BLaER1 (cell line): ENCODE measurements at regions not wholly inside any gene's neighbourhood (a gene's known extent, or its start where the extent isn't known, plus 50 kb on each side); places are given as distances from the start of the nearest gene placed in this dataset.
"Not testable (repeated sequence)": the region's sequence is repeated elsewhere in the genome, so short reads cannot be mapped to it uniquely, and the experiment has no call there.

ENCODE experiments used
- H3K27ac ChIP-seq: shearing (Covaris generic); formaldehyde crosslinking; 2 replicates; pipeline ENCODE4 v1.8.1; 2022
- H3K27me3 ChIP-seq: shearing (Covaris generic); formaldehyde crosslinking; 2 replicates; pipeline ENCODE4 v1.8.1; 2022
- H3K36me3 ChIP-seq: shearing (Covaris generic); formaldehyde crosslinking; 2 replicates; pipeline ENCODE4 v1.8.1; 2022
- H3K4me1 ChIP-seq: shearing (Covaris generic); formaldehyde crosslinking; 2 replicates; pipeline ENCODE4 v1.8.1; 2022
- H3K4me2 ChIP-seq: shearing (Covaris generic); formaldehyde crosslinking; 2 replicates; pipeline ENCODE4 v1.8.1; 2022
- H3K4me3 ChIP-seq: shearing (Covaris generic); formaldehyde crosslinking; 2 replicates; pipeline ENCODE4 v1.8.1; 2022
- H3K9ac ChIP-seq: shearing (Covaris generic); formaldehyde crosslinking; 2 replicates; pipeline ENCODE4 v1.8.1; 2022
- H3K9me3 ChIP-seq: shearing (Covaris generic); formaldehyde crosslinking; 2 replicates; pipeline ENCODE4 v1.8.1; 2022
- H4K20me1 ChIP-seq: shearing (Covaris generic); formaldehyde crosslinking; 2 replicates; pipeline ENCODE4 v1.8.1; 2022
- Cebpa-rat ChIP-seq: shearing (Covaris generic); IDR thresholded peaks from 2 replicates; pipeline ENCODE4 v1.8.1; 2022

DNA sequence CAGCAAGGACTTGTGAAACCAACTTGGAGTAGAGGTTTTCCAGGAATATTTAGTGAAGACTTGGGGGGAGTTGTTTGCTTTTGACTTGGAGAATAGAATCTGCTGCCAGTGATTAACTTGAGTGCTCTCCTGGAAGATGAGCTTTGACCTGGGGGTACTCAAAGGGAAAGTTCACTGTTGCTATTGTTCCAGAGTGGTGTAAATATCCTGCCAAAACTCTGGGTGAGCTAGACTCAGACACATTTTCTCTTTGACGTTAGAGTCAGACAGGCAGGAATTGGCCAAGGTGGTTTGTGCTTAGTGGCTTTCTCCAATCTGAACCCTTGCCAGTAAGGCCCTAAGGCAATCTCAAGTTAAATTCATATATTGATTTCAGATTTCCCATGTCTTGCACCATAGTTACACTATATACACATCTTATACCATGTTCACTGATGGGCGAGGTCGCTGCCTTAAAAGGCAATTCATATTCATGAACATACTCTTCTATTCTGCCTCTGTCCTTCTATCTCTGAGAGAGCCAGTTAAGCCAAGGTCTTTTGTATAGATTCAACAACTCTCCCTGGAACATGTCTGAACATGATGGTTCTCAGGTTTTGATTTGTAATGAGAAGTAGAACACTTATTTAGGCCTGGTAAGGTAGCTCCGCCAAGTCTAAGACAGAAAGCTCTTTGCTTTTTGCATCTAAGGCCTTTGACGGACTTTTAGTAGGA is 204.6 kb upstream of the SLC38A2 start:
- H3K4me1 ChIP-seq: no peaks in the 10 kb centered on the region
- no peak overlapping the region for H3K4me3 ChIP-seq
- H3K36me3 ChIP-seq: no peaks in the 10 kb centered on the region
- H3K9ac ChIP-seq: no peak overlapping the region
- TF ChIP-seq Cebpa-rat: no peak
- H3K9me3 ChIP-seq: peaks cover 4% of the 10 kb centered on the region
- H4K20me1 ChIP-seq: no peaks in the 10 kb centered on the region
- H3K27ac ChIP-seq: no peak overlapping the region
- H3K27me3 ChIP-seq: no peaks in the 10 kb centered on the region
- H3K4me2 ChIP-seq: no peak overlapping the region

GRCh38 chr12:46574847-46575246 is 202.3 kb upstream of the SLC38A2 start:
- Histone ChIP-seq H3K4me1 (no peaks in the 10 kb centered on the region), H3K27me3 (no peaks in the 10 kb centered on the region), H3K36me3 (no peaks in the 10 kb centered on the region), H4K20me1 (no peaks in the 10 kb centered on the region), H3K9me3 (no peaks in the 10 kb centered on the region), H3K27ac (no peak overlapping the region), H3K9ac (no peak overlapping the region), H3K4me2 (no peak overlapping the region), H3K4me3 (no peak overlapping the region)
- no peak for TF ChIP-seq Cebpa-rat

DNA sequence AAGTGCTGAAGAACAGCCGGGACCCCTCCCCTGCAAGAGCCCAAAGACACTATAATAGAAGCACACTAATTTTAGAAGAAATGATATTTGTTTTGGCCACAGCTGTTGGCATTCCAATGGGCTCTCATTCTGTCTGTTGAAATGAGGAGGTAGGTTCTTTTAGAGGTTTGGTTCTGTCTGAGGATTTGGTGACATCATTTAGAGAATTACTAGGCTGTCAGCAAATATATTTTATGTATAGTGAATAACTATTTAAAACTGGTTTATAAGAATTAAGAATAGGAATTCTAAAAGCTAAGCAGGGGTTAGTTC is 200.7 kb upstream of the SLC38A2 start:
- H3K4me3 ChIP-seq: no peak overlapping the region
- no peaks in the 10 kb centered on the region for H3K27me3 ChIP-seq
- H3K36me3 ChIP-seq: no peaks in the 10 kb centered on the region
- H3K27ac ChIP-seq: no peak overlapping the region
- H3K9me3 ChIP-seq: peaks cover 13% of the 10 kb centered on the region
- no peak overlapping the region for H3K4me2 ChIP-seq
- no peak for TF ChIP-seq Cebpa-rat
- no peaks in the 10 kb centered on the region for H4K20me1 ChIP-seq
- no peaks in the 10 kb centered on the region for H3K4me1 ChIP-seq
- no peak overlapping the region for H3K9ac ChIP-seq

GRCh38 chr12:46572644-46573346 is 200.2 kb upstream of the SLC38A2 start:
- H3K9me3 ChIP-seq: peaks cover 18% of the 10 kb centered on the region
- H3K36me3 ChIP-seq: no peaks in the 10 kb centered on the region

DNA sequence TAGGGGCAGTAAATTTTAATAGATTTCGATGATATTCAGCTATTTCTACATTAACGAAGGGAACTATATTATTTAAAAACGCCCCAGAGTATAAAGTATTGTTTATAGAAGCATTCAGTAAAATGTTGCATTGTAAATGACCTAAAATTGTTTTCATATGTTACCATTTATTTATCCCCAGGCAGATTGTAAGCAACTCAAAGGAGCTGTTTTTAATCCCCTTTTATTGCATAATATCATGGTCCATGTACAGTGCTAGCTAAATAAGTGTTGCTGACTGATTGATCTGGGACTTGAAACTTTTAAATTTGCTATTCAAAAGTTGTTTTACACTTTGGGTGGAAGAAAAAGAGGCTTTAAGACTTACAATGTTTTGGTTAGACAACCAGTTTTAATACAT is 199.0 kb upstream of the SLC38A2 start:
- no peak overlapping the region for H3K9ac ChIP-seq
- no peaks in the 10 kb centered on the region for H3K4me1 ChIP-seq
- no peak for TF ChIP-seq Cebpa-rat
- peaks cover 28% of the 10 kb centered on the region for H3K9me3 ChIP-seq
- H3K4me2 ChIP-seq: no peak overlapping the region
- H3K36me3 ChIP-seq: no peaks in the 10 kb centered on the region
- no peaks in the 10 kb centered on the region for H3K27me3 ChIP-seq
- H3K27ac ChIP-seq: no peak overlapping the region
- no peak overlapping the region for H3K4me3 ChIP-seq
- H4K20me1 ChIP-seq: no peaks in the 10 kb centered on the region

More at GRCh38 chr12:46572644-46573346, 200.2 kb upstream of the SLC38A2 start:
- Histone ChIP-seq H4K20me1 (no peaks in the 10 kb centered on the region), H3K4me2 (no peak overlapping the region), H3K4me1 (no peaks in the 10 kb centered on the region), H3K9ac (no peak overlapping the region), H3K27me3 (no peaks in the 10 kb centered on the region), H3K27ac (no peak overlapping the region), H3K4me3 (no peak overlapping the region)
- no peak for TF ChIP-seq Cebpa-rat

DNA sequence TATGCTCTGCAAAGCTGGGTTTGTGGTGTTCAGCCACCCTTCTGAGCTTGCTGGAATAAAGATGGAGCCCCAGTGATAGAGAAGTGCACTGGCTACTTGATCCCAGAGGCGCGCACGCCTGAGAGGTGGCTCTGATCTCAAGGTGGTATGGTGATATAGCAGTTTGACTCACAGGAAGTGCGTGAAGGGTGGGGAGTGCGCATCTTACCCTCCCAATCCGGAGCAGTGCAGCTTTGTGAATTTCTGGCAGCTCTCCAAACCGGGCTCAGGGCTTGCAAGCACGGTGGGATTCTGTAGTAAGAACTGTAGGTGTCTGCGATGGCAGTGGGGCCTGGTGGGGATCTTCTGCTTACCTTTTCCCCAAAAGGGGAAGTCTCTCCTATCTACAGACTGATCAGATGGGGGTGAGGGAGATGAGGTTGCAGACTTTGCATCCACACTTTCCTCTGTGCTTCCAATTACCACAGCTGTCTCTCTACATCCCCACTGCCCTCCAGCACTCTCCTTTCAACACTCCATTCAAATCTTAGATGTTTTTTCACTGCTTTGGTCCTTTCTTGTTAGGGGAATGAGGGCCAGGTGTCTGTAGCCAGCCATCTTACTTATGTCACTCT is 197.4 kb upstream of the SLC38A2 start:
- Histone ChIP-seq H3K4me3 (no peak overlapping the region), H3K27me3 (no peaks in the 10 kb centered on the region), H3K9ac (no peak overlapping the region), H3K27ac (no peak overlapping the region), H3K36me3 (no peaks in the 10 kb centered on the region), H3K9me3 (peaks cover 28% of the 10 kb centered on the region), H4K20me1 (no peaks in the 10 kb centered on the region), H3K4me1 (no peaks in the 10 kb centered on the region), H3K4me2 (no peak overlapping the region)
- no peak for TF ChIP-seq Cebpa-rat

- no peak overlapping the region for H3K27ac ChIP-seq
- no peak overlapping the region for H3K4me3 ChIP-seq
- no peaks in the 10 kb centered on the region for H3K4me1 ChIP-seq
- no peaks in the 10 kb centered on the region for H3K27me3 ChIP-seq
- H3K4me2 ChIP-seq: no peak overlapping the region
- H3K9me3 ChIP-seq: peaks cover 28% of the 10 kb centered on the region
- no peaks in the 10 kb centered on the region for H3K36me3 ChIP-seq
- no peaks in the 10 kb centered on the region for H4K20me1 ChIP-seq
- no peak overlapping the region for H3K9ac ChIP-seq
- no peak for TF ChIP-seq Cebpa-rat
Measured at GRCh38 chr12:46567667-46568066, 195.1 kb upstream of the SLC38A2 start.

DNA sequence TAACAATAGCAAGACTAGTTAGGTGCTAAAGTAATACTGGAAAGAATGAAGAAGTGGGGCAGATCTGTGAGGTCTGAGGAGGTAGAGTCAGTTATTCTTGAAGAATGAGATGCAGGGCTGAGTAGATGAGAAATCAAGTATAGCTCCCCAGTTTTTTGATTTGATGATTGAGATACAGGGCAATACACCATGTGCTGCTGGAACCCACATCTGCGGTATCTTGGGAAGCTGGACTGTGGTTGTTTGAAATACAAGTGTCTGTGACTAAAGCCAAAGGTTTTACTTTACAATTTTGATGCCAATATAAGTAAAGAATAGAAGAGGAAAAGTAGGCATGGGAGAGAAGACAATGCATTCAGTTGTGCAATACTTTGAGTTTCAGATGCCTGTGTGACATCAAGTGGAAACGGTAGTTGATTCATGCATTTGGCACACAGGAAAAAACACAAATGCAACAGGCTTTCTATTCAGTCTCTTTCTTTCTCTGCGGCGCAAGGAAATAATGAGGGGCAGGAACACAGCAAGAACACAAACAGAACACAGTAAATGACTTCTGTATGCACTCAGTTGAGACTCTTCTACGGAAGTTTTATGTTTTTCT is 190.2 kb upstream of the SLC38A2 start:
- H3K27me3 ChIP-seq: no peaks in the 10 kb centered on the region
- H3K27ac ChIP-seq: no peak overlapping the region
- H3K9me3 ChIP-seq: peaks cover 10% of the 10 kb centered on the region
- TF ChIP-seq Cebpa-rat: no peak
- H3K36me3 ChIP-seq: no peaks in the 10 kb centered on the region
- no peak overlapping the region for H3K4me3 ChIP-seq
- H3K9ac ChIP-seq: no peak overlapping the region
- H4K20me1 ChIP-seq: no peaks in the 10 kb centered on the region
- H3K4me2 ChIP-seq: no peak overlapping the region
- H3K4me1 ChIP-seq: no peaks in the 10 kb centered on the region

DNA sequence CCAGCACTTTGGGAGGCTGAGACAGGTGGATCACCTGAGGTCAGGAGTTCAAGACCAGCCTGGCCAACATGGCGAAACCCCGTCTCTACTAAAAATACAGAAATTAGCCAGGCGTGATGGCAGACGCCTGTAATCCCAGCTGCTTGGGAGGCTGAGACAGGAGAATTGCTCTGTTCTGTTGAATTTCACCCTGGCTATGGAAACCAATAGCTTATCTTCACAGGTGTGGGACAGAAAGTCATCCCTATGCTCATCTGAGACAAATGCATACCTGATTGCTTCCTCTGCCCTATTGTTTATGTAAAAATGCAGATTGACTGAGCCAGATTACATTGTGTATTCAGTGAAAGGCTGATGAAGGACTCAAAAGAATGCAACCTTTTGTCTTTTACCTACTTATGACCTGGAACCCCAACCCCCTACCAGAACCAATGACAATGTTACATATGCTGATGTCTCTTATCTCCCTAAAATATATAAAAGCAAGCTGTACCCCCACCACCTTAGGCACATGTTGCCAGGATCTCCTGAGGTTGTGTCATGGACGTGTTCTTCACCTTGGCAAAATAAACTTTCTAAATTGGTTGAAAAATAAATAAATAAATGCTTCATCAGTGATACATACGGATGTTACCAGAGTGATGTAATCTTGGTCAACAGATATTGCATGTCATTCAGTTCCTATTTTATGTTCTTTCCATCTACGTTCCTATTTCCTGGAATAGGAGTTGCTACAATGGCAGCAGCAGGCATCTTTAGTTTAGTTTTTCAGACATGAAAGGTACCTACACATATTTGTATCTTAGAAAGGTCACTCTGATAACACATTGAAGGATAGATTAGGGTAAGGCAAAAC is 189.4 kb upstream of the SLC38A2 start:
- not testable (repeated sequence) for H3K4me3 ChIP-seq, H3K27me3 ChIP-seq, H3K27ac ChIP-seq, H3K9ac ChIP-seq, H4K20me1 ChIP-seq, H3K4me2 ChIP-seq, H3K36me3 ChIP-seq, H3K9me3 ChIP-seq, H3K4me1 ChIP-seq
